Stimulated activated CD8-positive, alpha-beta memory T cell treated with anti-CD3 and anti-CD28 coated beads, Interleukin-7, amount 100 ng/mL, for 48 hours (primary cell): ENCODE measurements at regions not wholly inside any gene's neighbourhood (a gene's known extent, or its start where the extent isn't known, plus 50 kb on each side); places are given as distances from the start of the nearest gene placed in this dataset.

Experiments
- DNase-seq, 2 donors: peaks; one replicate each; pipeline ENCODE4 v3.0.0-alpha.2; 2020; ENCODE audit warnings: low read depth in 1 of 2; ENCODE audit errors: extremely low read depth in 1 of 2

DNA sequence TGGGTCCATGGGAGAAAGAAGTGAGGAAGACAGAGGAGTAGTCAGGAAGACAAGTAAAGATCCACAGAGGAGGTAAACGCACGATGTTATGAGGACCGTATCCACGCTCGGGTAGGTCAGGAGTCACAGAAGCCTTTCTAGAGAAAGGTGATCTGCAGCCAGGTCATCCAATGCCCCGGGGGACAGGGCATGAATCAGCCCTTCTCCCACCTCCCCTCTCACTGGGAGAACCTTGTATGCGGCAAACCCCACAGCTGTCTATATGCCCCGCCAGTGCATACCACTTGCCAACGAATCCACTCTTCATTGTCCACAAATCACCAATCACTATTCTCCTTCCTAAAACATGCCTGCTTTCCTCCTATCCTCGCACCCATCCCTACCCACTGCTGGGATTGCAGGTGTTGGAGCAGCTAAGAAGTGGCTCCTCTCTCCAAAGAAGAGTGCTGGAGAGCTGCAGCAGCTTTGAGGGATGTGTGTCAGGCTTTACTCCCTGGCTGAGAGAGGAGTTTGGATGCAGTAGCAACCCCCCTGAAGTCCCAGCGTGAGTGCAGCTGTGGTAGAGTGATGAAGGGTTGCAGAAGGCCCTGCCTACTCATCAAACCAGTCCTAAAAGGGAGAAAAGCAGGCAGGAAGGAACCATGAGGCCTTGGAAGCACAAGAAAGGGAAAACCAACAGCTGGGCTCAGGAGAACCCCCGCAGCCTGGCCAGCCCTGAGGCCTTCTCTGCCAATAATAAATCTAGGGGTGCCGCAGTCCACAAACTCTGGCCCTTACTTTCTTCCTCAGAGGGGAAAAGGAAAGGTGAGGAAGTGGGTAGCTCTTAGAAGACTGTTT is 102.2 kb upstream of the GADD45A start:
- DNase-seq, result no peak

DNA sequence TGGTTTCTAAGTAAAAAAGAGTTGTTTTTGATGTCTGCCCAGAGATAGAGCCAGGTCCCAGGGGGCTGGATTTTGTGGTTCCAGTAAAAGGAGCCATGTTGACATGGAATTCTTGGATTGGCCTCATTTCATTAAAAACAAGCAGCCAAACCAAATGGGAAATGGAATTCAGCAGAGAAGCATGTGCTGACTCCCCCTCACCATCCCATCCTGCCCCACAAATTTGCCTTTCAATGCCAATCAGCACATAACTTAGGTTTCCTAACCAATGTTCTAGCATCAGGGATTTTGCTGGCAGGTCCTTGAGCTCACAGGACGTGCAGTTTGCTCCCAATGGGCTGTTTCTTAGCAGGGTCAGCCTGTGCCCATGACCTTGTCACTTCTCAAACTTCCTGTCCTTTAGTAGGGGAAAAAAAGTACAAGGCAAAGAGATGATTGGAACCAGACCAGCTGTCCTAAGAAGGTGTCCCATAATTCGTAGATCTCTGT is 101.5 kb upstream of the GADD45A start:
- no peak for DNase-seq

DNA sequence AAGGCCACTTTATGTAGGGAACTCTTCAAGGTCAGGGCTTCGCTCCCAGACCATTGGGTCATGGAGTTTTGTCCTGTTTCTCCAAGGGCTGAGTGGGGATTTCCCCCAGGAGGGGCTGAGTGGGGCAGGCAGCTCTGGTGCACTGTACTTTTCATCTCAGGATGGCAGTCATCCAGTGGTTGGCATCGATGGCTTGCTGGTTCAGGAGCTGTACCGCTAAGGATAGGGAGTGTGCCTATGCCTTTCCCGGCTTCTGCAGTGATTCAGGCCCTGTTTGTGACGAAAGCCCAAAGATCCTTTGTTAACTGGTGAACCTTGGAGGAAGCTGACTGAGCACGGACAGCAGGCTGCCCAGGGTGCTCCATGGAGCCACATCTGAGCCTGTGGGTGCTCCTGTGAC is 100.1 kb upstream of the GADD45A start:
- no peak for DNase-seq

DNA sequence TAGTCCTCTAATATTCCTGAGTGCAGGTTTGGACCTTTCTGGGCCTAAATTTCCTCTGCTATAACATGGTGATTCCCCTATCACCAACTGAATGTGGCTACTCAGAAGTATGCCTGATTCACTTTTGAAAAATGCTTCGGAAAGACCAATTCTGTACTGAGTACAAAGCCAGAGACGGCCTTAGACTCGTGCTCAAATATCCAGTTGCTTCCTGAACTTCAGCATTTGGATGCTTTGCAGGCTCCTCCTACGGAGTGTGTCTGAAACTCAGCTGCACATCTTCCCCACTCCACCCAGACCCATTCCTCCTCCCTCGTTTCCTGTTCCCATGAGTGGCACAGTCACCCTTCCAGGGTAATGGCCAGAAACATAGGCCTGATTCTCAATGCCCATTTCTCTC is 98.4 kb upstream of the GADD45A start:
- no peak for DNase-seq

DNA sequence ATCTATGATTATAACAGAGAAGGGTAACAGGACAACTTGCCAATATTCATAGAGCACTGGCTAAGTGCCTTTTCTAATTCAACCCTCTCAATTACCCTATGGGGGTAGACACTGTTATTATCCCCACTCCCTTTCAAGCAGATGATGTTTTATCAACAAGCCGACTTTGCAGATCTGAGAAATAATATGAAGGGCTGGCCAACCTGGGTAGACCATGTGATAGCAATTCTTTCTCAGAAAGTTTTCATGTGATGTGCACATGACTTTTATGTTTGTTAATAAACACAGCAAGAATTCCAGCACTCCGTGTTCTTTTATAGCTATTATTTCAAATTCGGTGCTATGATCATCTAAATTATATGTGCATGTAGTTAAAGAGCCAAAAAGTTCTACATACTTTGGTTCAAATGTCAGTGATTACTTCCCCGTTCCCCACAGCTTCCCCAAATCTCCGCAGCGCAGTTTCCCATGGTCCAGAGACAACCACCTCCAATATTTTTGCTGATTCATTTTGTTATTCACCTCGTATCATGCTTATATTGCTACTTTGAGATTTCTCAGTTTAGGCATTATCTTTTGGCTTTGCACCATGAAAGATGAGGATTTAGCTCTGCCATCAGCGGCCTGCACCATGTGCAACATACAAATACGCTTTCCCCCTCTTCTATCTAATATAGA is 96.7 kb upstream of the GADD45A start:
- DNase-seq, result no peak

DNA sequence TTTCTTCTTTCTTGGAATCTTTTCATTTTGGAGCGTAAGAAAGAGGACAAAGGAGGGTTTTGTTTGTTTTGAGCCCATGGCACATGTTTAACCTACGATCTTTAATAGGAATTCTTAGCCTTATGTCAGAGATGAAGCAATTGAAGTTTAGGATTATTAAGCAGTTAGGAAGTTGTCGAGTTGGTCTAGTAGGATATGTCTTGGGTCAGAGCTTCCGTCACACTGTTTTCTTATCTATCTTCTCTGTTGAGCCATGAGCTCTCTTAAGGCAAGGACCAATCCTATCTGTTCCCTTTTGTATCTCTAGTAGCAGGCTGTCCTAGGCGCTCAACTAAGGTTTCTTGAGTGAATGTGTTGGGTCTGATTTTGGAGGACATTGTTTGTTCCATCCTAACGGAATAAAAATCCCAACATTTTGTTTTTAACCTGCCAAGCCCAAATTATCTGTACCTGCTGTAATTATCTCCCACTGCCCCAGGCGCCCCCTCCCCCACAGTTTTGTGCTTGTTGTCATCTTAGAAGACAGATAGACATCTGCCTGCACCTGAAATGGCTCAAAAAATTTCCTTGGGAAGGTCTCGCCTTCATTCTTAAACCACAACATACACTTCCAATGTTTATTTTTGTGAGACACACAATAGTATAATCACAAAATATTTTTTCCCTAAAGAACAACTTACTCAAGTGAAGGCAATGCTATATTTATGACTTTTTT is 95.3 kb upstream of the GADD45A start:
- no peak for DNase-seq

DNA sequence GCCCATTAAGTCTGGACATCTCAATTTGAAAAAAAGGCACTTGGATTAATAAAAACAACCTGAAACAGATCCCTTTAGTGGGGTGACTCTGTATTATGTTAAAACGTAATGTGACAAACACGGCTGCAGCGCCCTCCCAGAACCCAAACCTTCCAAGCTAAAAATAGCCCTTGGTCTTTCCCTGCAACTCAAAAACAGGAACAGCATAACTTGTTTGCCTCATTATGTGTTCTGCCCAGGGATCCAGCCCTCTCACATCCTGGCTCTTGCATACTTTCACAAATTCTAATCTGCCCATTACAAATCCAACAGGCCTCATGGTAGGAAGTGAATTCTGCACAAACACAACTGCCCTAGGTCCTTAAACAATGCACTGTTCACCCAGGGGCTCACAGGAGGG is 94.7 kb upstream of the GADD45A start:
- no peak for DNase-seq

DNA sequence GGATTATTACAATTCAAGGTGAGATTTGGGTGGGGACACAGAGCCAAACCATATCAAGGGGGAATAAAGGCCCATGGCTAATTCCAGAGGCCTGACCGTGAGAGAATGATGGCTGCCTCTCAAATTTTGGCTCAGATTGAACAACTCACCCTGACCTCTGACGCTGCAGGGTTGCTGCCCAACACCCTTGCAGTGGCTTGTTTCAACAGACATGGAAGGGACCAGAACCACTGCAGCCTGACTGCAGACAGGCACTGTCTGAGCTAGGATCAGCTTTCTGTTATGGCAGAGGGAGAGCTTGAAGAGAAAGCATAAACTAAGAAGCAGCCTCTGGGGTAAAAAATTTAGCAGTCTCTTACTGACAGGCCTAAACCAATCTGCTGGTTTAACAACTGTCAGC is 90.2 kb upstream of the GADD45A start:
- no peak for DNase-seq

DNA sequence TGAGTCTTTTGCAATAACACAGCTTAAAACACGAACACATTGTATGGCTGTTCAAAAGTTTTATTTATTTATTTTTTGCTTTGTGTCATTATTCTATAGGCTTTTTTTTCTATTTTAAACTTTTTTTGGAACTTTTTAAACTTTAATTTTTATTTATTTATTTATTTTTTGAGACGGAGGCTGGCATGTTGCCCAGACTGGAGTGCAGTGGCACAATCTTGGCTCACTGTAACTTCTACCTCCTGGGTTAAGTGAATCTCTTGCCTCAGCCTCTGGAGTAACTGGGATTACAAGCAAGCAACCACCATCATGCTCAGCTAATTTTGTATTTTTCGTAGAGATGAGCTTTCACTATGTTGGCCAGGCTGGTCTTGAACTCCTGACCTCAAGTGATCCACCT is 88.3 kb upstream of the GADD45A start:
- no peak for DNase-seq

DNA sequence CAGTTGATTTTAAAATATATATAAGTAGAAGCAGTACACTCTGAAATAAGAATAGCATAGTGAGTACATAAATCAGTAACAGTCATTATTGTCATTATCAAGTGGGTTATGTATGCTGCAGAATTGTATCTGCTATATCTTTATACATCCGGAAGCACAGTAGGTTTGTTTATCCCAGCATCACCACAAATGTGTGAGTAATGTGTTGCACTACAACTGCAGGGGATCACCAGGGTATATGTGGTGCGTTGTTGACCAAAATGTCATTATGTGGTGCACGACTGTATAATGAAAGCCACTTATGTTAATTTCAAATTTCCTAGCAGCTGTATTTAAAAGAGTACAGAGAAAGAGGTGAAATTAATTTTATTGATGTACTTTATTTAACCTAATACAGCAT is 87.7 kb upstream of the GADD45A start:
- DNase-seq, result no peak

DNA sequence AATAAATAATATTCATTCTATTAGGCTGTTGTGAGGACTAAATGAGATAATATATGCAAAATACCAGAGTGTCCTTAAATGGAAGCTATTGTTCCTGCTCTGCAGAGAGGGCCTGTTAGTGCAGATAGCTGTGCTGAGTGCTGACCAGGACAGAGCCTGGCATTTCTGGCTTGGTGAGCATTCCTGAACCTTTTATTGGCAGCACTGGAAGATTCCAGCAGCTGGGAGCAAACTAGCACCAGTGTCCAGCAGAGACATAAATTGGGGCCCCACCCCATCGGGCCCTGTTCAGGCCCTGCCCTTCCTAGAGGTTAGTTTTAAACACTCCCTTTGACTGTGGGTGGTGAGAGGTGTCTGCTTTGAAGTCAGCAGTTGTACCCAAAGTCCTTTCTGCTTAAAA is 85.9 kb upstream of the GADD45A start:
- DNase-seq, result no peak

DNA sequence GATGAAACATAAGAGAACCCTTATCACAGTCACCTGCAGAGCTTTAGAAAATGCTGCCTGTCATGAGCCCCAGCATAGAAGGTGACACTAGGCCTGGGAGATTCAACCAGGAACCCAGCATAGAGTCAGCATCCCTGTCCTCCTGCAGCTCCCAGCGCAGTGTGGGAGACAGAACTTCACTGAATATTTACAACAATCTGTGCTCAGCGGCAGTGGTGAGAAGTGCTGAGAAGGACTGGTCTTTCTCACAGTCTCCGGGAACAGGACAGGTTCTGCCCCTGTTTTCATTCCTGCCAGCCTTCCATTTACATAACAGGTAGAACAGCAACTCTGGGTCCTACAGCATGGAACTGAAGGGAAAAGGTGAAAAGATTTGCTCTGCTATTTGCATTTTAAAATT is 83.5 kb upstream of the GADD45A start:
- no peak for DNase-seq

DNA sequence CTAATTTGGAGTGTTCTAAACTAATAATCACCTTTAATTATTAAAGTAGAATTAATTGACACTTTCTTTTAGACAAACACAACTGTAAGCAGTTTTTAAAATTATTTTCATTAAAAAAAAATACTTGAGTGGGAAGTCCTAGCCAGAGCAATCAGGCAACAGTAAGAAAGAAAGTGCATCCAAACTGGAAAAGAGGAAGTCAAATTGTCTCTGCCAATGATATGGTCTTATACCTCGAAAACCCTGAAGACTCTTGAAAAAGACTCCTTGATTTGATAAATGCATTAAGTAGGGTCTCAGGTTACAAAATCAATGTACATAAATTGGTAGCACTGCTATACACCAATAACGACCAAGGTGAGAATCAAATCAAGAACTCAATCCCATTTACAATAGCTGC is 83.0 kb upstream of the GADD45A start:
- no peak for DNase-seq

DNA sequence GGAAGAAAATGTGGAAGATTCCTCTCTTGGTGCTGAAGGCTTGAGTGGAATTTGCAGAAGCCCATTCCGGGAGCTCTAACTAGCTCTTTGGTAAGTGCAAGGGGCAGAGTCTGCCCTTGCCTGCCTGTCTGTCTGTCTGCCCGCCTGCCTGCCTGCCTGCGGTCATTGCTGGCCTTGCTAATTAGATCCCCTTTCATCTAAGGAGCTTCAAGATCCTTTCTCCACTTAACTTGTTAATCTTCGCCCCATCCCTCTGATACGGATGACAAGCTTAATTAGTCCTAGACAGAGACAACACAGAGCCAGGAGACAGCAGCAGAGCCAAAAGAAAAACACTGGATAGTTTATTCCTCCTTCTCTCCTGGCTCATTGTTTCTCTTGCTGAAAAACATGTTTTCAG is 80.2 kb upstream of the GADD45A start:
- DNase-seq, result no peak

DNA sequence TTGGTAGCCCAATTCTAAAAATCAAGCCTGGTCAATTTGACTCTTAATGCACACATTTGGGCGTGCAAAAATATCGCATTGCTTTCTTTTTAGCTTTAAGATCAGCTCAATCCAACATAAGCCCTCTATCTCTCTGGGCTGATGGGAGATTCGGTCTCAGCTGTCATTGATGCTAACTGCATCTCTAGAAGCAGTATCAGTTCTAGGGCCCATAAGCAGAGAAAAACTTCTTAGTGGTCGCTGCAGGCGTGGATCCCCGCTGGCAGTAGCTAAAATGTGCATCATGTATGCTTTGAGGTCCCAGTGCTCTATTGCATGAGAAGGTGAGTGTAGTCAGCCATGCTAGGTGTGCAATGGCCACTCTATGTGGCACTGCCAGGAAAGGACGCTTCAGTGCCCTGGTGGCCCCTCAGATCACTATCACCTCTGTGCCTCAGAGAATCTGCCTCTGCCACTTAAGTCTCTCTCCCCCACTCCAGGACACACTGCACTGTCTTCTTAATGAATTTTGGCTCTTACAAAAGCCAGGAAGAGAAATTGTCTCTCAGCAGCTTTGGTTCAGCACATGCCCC is 79.7 kb upstream of the GADD45A start:
- no peak for DNase-seq

DNA sequence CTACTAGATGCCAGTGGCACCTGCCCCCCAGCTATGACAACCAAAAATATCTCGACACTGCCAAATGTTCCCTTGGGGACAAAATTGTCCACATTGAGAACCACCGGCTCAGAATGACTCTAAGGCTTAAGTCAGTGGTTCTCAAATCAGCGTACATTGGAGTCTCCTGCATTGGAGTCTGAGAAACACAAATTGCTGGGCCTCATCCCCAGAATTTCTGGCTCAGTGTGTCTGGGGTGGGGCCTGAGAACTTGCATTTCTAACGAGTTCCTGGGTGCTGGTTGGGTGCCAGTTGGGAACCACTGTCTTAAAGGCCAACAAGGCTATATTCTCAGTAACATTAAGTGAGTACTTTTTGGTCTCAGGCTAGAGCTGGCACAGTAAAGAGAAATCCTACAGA is 77.7 kb upstream of the GADD45A start:
- DNase-seq, result no peak

DNA sequence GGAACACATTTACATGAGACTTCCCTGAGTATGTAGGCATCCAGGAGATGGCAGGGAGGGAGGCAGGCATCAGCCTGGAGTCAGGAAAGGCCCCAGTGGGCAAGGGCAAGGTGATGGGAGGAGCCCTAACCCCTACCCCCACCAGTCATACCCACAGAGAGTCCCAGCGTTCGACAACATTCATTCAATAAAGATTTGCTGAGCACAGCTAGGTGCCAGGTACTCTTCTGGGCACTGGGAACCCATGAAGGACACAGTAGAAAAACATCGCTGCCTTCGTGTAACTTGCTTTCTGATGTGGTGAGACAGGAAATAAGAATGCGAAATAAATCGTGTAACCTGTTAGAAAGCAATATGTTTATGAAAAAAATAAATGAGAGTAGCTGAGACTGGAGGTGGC is 77.3 kb upstream of the GADD45A start:
- DNase-seq, result no peak

DNA sequence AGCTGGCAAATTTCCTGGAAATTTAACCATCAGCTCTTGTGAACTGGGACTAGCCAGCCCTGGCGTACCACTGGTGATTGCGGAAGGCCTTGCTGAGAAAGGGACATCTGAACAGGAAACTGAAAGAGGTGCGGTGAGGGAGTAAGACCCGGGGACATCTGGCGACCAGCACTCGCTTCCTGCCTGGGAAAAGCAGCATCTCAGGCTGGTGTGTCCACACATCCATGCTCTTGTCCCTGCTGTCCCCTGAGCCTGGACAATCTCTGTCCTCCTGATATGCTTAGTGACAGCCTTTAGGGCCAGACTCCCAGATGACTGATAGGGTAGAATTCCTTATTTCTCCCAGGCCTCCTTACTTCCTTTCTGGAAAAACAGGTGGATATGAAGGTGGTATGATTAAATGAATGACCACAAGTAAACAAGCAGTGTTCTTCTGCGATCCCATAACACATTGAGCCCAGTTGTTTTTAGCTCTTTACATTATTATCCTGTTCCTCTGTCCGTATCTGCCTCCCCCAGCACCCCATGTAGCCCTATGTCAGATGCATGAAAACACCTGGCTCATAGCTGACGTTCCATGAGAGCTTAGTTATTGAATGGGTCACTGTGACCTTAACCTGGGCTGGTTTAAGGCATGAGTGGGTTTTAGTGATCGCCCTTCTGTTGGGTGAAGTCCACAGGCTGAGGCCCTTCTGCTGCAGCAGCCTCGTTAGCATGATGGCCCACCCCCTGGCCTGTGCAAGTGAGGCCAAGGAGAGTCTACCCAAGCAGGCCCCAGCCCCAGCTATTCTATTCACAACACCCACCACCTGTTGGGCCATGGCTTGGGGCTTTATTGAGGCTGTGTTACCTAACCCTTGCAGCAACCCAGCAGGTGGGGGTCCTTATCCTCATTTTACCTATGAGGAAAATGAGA is 76.1 kb upstream of the GADD45A start:
- no peak for DNase-seq

DNA sequence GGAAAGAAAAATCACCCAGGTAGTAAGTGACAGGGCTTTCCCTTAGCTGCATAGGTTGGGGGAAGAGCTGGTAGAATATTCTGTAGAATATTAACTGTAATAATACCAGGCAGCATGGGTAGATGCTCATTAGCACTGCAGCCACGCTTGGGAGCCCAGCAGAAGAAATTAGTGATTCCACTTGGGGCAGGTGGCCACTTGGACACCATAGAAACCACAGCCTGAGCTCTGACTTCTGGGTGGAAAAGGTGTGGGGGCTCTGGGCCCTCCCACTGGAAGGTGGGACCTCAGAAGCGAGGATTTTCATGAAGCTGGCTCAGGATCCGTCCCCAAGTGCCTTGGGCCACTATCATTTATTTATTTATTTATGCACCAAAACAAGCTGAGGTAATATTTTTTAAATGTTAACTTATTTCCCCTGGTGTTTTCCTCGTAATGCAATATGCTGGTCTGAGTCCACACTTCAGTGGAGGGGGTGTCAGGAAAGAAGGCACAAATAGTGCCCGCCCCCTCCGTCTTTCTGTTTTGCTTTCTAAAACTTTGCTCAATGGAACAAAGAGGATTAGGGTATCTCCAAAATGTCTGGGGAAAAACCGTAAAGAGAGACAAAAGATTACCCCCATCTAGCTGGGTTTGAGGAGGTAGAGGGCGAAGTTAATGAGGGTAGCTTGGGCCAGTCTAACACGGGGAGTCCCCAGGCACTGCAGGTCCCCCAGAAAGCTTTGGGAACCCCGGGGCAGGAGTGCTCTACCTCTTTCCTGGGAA is 75.2 kb upstream of the GADD45A start:
- no peak for DNase-seq

DNA sequence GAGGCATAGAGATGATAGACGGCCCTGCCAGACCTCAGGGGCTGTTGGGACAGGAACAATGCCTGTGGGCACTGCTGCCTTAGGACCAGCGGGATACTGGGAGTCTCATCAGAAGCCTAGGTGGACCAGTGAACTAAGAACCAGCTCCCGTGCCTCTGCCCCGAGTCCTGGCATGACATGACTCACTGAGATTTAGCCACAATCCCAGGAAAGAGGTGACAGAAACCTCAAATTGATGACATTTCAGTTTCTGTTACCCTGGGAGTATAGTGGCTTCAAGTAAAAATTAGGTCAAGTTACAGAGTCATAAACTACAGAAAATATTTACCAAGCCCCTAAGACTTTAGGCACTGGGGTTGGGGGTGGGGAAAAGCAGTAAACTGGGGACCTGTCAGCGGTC is 74.6 kb upstream of the GADD45A start:
- no peak for DNase-seq
